NCI-H82 treated with DMSO at 0.1 percent for 48 hours (cell line): ENCODE measurements at regions not wholly inside any gene's neighbourhood (a gene's known extent, or its start where the extent isn't known, plus 50 kb on each side); places are given as distances from the start of the nearest gene placed in this dataset.
"Not testable (repeated sequence)": the region's sequence is repeated elsewhere in the genome, so short reads cannot be mapped to it uniquely, and the experiment has no call there.

Experiments
- DNase-seq: peaks from one replicate; lab custom pipeline; 2025; ENCODE audit not compliant: unreplicated experiment; lab: John Stamatoyannopoulos, UW

- DNase-seq = no peak
These were observed 692.6 kb downstream of the PCDH17 start for GRCh38 chr13:58324161-58324560.

- no peak for DNase-seq
These were observed 698.2 kb downstream of the PCDH17 start for GRCh38 chr13:58329746-58330145.

- no peak for DNase-seq
These were observed 709.4 kb downstream of the PCDH17 start for GRCh38 chr13:58340895-58341294.

- no peak for DNase-seq
These were observed 709.8 kb downstream of the PCDH17 start for GRCh38 chr13:58341318-58341717.

GRCh38 chr13:58343076-58343475 is 711.5 kb downstream of the PCDH17 start:
- DNase-seq = no peak

GRCh38 chr13:58352100-58352499 is 720.6 kb downstream of the PCDH17 start:
- DNase-seq = not testable (repeated sequence)

GRCh38 chr13:58369936-58370335 is 738.4 kb downstream of the PCDH17 start:
- DNase-seq = no peak

GRCh38 chr13:58376349-58376748 is 744.8 kb downstream of the PCDH17 start:
- no peak for DNase-seq

GRCh38 chr13:58376775-58377174 is 745.2 kb downstream of the PCDH17 start:
- no peak for DNase-seq

- no peak for DNase-seq
These were observed 747.7 kb downstream of the PCDH17 start for GRCh38 chr13:58379221-58379620.

- DNase-seq = not testable (repeated sequence)
These were observed 753.8 kb downstream of the PCDH17 start for GRCh38 chr13:58385336-58385735.

GRCh38 chr13:58397596-58398387 is 766.2 kb downstream of the PCDH17 start:
- DNase-seq = no peak

GRCh38 chr13:58399263-58399662 is 767.7 kb downstream of the PCDH17 start:
- no peak for DNase-seq

- no peak for DNase-seq
These were observed 775.0 kb downstream of the PCDH17 start for GRCh38 chr13:58406545-58406944.

GRCh38 chr13:58429917-58430316 is 798.4 kb downstream of the PCDH17 start:
- no peak for DNase-seq

GRCh38 chr13:58434943-58435342 is 803.4 kb downstream of the PCDH17 start:
- no peak for DNase-seq

- DNase-seq = no peak
These were observed 805.9 kb downstream of the PCDH17 start for GRCh38 chr13:58437427-58437826.

- DNase-seq = no peak
These were observed 815.4 kb downstream of the PCDH17 start for GRCh38 chr13:58446979-58447378.

GRCh38 chr13:58452123-58452623 is 820.6 kb downstream of the PCDH17 start:
- DNase-seq = no peak

GRCh38 chr13:58455094-58455493 is 823.5 kb downstream of the PCDH17 start:
- DNase-seq = no peak

GRCh38 chr13:58461217-58461616 is 829.7 kb downstream of the PCDH17 start:
- no peak for DNase-seq

GRCh38 chr13:58463841-58464240 is 832.3 kb downstream of the PCDH17 start:
- no peak for DNase-seq

GRCh38 chr13:58467176-58467575 is 835.6 kb downstream of the PCDH17 start:
- no peak for DNase-seq
